ENCODE measurements at regions not wholly inside any gene's neighbourhood (a gene's known extent, or its start where the extent isn't known, plus 50 kb on each side); places are given as distances from the start of the nearest gene placed in this dataset.
A peak's percentile ranks its signal among the peaks of the same experiment; 100 is the strongest.

DNA sequence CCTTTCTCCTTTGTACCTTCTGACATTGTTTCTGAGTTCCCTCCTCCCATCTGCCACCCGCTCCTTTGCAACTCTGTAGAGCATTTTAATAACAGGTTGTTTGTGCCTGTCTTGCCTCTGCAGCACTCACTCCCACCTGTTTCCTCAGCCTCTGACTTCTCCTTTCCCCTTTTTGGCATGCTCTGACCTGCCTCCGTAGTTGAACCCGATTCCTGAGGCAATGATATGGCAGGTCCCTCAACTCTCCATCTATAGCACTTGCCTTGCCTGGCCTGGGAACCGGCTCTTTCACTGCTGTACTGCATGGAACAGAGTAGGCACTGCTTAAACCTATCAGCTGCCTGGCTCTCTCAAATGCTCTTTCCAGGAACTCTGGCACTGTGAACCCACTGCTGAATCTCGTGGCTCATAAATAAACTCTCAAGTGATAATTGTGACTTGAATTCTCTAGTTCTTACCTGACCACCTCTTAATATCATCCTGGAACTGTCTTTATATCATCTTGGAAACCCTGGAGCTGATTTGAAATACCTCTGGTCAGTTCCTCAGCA lies 50.3 kb downstream of the UTRN start:
- FAIRE-seq (no peak), DNase-seq (ENCODE audit: low spot score) (no peak)

DNA sequence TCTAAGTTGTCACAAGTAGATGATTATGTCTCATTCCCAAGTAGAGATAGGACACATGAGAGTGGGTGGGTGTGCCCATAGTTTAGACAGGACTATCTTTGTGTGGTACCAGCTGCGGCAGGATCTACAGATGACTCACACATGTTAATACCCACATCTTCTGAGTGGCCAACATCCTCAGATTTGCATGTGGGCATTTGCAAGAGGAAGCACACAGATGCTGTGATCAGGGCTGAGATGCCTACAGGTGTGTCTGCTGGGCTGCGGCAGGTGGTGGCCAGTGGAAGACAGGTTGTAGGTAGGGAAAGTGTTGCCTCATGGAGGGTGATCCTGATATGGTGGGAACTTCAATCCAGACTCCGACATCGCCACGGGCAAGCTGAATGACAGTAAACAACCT lies 50.8 kb downstream of the UTRN start:
- FAIRE-seq: no peak
- no peak for DNase-seq (ENCODE audit: low spot score)

- DNase-seq (ENCODE audit: low spot score) (no peak), FAIRE-seq (no peak)
These were observed 51.8 kb downstream of the UTRN start for GRCh38 chr6:144336900-144337299.

- DNase-seq (ENCODE audit: low spot score) (no peak), FAIRE-seq (no peak)
These were observed 53.3 kb downstream of the UTRN start for GRCh38 chr6:144338474-144338873.

GRCh38 chr6:144338951-144339700 lies 54.0 kb downstream of the UTRN start:
- DNase-seq (ENCODE audit: low spot score) (no peak), FAIRE-seq (no peak)

DNA sequence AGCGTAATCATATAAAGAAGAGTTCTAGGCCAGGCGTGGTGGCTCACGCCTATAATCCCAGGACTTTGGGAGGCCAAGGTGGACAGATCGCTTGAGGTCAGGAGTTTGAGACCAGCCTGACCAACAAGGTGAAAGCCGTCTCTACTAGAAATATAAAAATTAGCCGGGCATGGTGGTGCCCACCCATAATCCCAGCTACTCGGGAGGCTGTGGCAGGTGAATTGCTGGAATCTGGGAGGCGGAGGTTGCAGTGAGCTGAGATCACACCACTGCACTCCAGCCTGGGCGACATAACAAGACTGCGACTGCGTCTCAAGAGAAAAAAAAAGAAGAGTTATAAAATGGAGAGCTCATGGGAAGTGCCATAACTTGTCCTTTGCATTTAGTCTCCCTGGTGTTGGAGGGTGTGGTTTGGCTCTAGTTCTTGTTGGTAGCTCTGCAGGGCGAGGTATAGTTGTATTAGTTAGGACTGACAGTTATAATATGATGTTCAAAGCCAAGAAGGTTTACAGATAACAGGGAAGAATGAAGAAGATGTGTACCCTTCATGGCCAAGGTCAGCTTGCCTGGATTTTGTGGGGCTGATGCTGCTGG lies 54.8 kb downstream of the UTRN start:
- FAIRE-seq (no peak), DNase-seq (ENCODE audit: low spot score) (no peak)

DNA sequence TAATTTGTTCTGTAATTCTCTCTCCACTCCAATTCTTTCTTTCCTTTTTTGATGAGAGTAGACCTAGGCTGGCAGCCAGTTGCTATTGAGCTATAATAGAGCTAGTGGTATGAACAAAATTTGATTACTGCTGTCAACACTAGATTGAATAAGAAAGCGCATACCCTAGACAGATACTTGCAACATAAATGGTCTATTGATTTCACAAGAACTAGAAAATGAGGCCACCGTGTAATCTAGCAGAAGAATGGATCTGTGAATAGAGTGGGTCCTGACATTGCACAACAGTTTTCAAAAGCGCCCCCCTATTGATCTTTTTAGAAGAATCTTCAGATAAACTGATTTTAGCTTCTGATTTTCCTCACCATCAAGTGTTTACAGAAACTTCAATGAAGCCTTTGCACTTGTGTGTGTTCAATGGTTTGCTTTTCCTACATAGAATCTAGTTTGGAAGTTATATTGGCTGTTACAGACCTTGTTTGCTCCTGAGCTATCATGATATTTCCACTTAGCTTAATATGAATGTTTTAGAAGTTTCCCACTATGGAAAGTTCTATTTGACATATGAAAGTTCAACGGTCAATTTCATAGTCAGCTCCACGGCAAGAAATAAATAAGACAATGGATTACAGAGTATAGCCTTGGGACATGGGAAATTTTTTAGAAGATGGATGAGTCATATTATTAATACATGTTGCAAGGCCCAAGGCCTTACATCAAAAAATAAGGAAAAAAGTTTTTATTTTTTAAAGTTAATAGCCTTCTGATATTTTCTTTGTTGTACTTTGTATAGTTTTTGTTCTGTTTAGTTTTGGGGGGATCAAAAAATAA lies 55.6 kb downstream of the UTRN start:
- FAIRE-seq: no peak

DNA sequence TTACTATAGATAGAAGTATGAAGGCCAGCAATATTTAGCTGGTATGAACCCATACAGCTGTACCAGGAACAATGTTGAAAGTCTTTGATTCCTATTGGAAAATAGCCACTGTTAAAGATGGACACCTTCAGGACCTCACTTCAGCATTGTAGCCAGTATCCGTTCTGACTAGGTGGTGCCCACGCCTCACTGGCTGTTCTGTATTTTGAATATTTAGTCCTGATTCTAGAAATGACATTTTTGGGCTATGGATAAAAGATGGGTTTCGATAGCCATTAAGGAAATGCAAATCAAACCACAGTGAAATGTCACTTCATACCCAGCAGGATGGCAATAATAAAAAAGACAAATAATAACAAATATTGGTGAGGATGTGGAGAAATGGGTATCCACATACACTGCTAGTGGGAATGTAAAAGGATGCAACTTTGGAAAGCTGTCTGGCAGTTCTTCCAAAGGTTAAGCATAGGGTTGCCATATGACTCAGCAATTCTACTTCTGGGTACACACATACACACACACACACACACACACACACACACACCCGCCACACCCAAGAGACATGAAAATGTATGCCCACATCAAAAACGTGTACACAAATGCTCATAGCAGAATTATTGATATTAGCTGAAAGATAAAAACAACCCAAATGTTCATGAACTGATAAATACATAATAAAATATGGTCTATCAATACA lies 56.8 kb downstream of the UTRN start:
- no peak for FAIRE-seq
- no peak for DNase-seq (ENCODE audit: low spot score)

More for the DNA sequence above, 55.6 kb downstream of the UTRN start:
- no peak for DNase-seq (ENCODE audit: low spot score)

DNA sequence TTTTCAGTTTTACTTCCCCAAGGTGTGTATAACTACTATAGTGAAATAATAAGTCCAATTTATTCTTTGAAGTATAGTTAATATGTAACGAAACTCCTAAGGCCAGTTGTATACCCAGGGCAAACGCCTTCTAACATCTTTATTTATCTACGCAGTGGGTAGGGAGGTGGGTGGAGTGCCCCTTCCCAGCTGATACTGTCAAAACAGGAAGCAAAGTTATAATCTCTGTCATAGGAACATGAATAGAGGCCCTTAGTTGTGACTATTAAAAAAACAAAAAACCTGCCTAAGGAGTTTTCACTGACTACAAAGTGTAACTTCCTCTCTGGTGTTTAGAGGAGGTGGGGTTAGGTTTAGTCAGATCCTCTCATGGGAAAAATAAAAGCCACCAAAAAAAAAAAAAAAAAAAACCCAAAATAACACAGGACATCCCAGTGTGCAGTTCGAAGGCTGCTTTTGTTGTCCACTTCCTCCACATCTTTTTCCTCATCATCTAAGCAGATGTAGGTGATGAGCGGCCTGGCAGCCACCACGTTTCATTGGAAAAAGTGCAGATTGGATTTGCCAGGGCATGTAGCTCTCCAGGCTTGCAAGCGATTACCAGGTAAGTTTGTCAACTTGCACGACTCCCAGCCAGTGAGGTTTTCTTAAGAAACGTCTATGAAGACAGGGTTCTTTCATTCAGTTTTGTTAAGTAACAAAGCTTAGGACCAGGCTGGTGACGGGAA lies 58.7 kb downstream of the UTRN start:
- no peak for FAIRE-seq

DNA sequence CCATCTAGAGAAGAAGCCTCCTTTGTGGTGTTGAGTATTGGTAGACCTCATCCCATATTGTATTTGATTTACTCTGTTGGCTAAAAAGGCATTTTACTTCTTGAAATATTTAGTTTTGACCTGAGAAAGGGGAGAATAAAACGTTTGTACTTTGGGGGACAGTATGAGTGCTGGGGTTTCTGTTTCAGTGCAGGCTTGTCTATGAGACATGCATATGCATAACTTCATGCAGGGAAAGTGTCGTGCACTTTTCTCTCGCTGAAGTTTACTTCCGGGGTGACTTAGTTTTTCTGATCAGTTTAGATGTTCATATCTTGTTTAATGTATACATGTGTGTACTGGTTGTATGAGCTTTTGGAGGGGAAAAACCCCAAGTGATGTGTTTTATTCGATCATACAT lies 59.5 kb downstream of the UTRN start:
- FAIRE-seq (no peak), DNase-seq (ENCODE audit: low spot score) (no peak)

More for the DNA sequence above, 58.7 kb downstream of the UTRN start:
- no peak for DNase-seq (ENCODE audit: low spot score)

DNA sequence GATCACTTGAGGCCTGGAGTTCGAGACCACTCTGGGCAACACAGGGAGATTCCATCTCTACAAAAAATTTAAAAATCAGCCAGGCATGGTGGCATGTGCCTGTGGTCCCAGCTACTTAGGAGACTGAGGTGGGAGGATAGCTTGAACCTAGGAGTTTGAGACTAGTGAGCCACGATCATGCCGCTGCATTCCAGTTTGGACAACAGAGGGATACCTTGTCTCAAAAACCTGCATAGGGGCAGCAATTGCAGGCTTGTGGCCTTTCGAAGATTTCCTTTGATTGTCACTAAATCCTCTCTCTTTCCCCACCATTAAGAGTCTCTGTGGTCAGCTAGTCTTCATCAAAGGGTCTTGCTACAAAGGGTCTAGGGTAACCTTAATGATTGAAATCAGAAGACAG lies 60.3 kb downstream of the UTRN start:
- no peak for FAIRE-seq
- no peak for DNase-seq (ENCODE audit: low spot score)

GRCh38 chr6:144346719-144347447 lies 61.7 kb downstream of the UTRN start:
- peak; percentile 78 for FAIRE-seq
- DNase-seq (ENCODE audit: low spot score): peak; percentile 51

DNA sequence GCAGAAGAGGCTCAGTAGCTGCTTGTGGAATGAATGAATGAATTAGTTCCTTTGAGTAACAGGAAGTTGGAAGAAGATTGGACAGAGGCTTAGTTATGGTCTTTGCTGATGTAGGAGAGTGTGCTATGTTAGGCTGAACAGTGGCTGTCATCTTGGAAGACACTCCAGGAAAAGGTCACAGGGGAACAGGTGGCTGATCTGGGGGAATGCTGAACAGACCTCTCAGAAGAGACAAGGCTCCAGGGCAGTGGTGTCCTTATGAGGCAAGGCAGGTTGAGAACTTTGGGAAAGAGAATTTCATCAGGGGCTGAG lies 62.3 kb downstream of the UTRN start:
- no peak for DNase-seq (ENCODE audit: low spot score)
- FAIRE-seq: no peak

GRCh38 chr6:144347933-144348332 lies 62.8 kb downstream of the UTRN start:
- DNase-seq (ENCODE audit: low spot score) (no peak), FAIRE-seq (no peak)

- peak; percentile 80 for FAIRE-seq
- DNase-seq (ENCODE audit: low spot score): peak; percentile 61
These were observed 64.8 kb downstream of the UTRN start for GRCh38 chr6:144349690-144350527.

GRCh38 chr6:144350528-144350880 lies 65.4 kb downstream of the UTRN start:
- DNase-seq (ENCODE audit: low spot score): no peak
- FAIRE-seq: no peak

GRCh38 chr6:144351379-144352127 lies 66.4 kb downstream of the UTRN start:
- FAIRE-seq: no peak
- DNase-seq (ENCODE audit: low spot score): no peak

- no peak for FAIRE-seq
- DNase-seq (ENCODE audit: low spot score): no peak
These were observed 67.2 kb downstream of the UTRN start for GRCh38 chr6:144352331-144352730.

DNA sequence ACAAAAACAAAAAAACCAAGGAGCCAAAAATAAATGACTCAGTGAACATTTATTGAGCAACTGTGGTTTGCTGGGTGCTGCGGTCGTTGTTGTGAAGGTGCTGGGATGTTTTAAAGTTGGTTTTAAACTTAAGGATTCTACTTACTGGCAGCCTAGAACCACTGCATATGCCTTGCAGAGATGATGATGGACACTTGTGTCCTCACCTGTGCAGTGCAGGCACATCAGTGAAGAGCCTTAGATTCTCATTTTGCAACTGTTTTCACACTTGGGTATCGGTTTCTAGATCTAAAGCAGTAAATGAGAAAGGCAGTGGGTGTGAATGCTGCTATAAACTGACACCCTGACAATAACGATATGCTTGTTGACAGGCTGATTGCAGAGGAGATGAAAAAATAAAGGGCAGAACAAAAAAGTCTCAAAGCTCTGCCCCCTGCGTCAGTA lies 68.8 kb downstream of the UTRN start:
- FAIRE-seq: no peak
- DNase-seq (ENCODE audit: low spot score): no peak

Measured in RCC 7860 (cell line).